ENCODE measurements at regions not wholly inside any gene's neighbourhood (a gene's known extent, or its start where the extent isn't known, plus 50 kb on each side); places are given as distances from the start of the nearest gene placed in this dataset.

GRCh38 chr2:67985586-67985985, 77.2 kb downstream of the C1D start:
- DNase-seq (ENCODE audit: low read depth) = no peak

GRCh38 chr2:67986258-67986657, 76.5 kb downstream of the C1D start:
- no peak for TF ChIP-seq CTCF (IDR thresholded peaks at IDR 0.05; ENCODE audit: insufficient read depth, low read depth, low read length, missing control alignments)
- DNase-seq (ENCODE audit: low read depth) = no peak
- H3K4me3 ChIP-seq (ENCODE audit: low read length) = no peak overlapping the region

More at GRCh38 chr2:67985586-67985985, 77.2 kb downstream of the C1D start:
- H3K4me3 ChIP-seq (ENCODE audit: low read length) = no peak overlapping the region
- TF ChIP-seq CTCF (IDR thresholded peaks at IDR 0.05; ENCODE audit: insufficient read depth, low read depth, low read length, missing control alignments) = no peak
